ENCODE measurements at regions not wholly inside any gene's neighbourhood (a gene's known extent, or its start where the extent isn't known, plus 50 kb on each side); places are given as distances from the start of the nearest gene placed in this dataset.

GRCh38 chr6:91633374-91634111 is 1046.7 kb upstream of the MAP3K7 start:
- no peak for DNase-seq (ENCODE audit: low read depth in 2 of 3, low spot score in 2 of 3)

- no peak for DNase-seq (ENCODE audit: low read depth in 2 of 3, low spot score in 2 of 3)
These were observed 1045.4 kb upstream of the MAP3K7 start for GRCh38 chr6:91632308-91632707.

GRCh38 chr6:91631227-91631626 is 1044.4 kb upstream of the MAP3K7 start:
- no peak for DNase-seq (ENCODE audit: low read depth in 2 of 3, low spot score in 2 of 3)

- no peak for DNase-seq (ENCODE audit: low read depth in 2 of 3, low spot score in 2 of 3)
These were observed 1040.0 kb upstream of the MAP3K7 start for GRCh38 chr6:91626911-91627310.

- no peak for DNase-seq (ENCODE audit: low read depth in 2 of 3, low spot score in 2 of 3)
These were observed 1026.6 kb upstream of the MAP3K7 start for GRCh38 chr6:91613481-91613880.

- no peak for DNase-seq (ENCODE audit: low read depth in 2 of 3, low spot score in 2 of 3)
These were observed 1024.3 kb upstream of the MAP3K7 start for GRCh38 chr6:91611190-91611589.

- DNase-seq (ENCODE audit: low read depth in 2 of 3, low spot score in 2 of 3) = no peak
These were observed 1021.6 kb upstream of the MAP3K7 start for GRCh38 chr6:91608428-91608827.

GRCh38 chr6:91606148-91606901 is 1019.5 kb upstream of the MAP3K7 start:
- no peak for DNase-seq (ENCODE audit: low read depth in 2 of 3, low spot score in 2 of 3)

GRCh38 chr6:91600561-91600960 is 1013.7 kb upstream of the MAP3K7 start:
- DNase-seq (ENCODE audit: low read depth in 2 of 3, low spot score in 2 of 3) = no peak

- no peak for DNase-seq (ENCODE audit: low read depth in 2 of 3, low spot score in 2 of 3)
These were observed 1003.3 kb upstream of the MAP3K7 start for GRCh38 chr6:91590191-91590590.

- no peak for DNase-seq (ENCODE audit: low read depth in 2 of 3, low spot score in 2 of 3)
These were observed 993.8 kb upstream of the MAP3K7 start for GRCh38 chr6:91580635-91581034.

- no peak for DNase-seq (ENCODE audit: low read depth in 2 of 3, low spot score in 2 of 3)
These were observed 988.2 kb upstream of the MAP3K7 start for GRCh38 chr6:91575032-91575431.

GRCh38 chr6:91573826-91574416 is 987.0 kb upstream of the MAP3K7 start:
- no peak for DNase-seq (ENCODE audit: low read depth in 2 of 3, low spot score in 2 of 3)

- no peak for DNase-seq (ENCODE audit: low read depth in 2 of 3, low spot score in 2 of 3)
These were observed 986.0 kb upstream of the MAP3K7 start for GRCh38 chr6:91572878-91573277.

GRCh38 chr6:91569071-91569470 is 982.2 kb upstream of the MAP3K7 start:
- no peak for DNase-seq (ENCODE audit: low read depth in 2 of 3, low spot score in 2 of 3)

- no peak for DNase-seq (ENCODE audit: low read depth in 2 of 3, low spot score in 2 of 3)
These were observed 979.6 kb upstream of the MAP3K7 start for GRCh38 chr6:91566467-91566866.

GRCh38 chr6:91565207-91565606 is 978.3 kb upstream of the MAP3K7 start:
- DNase-seq (ENCODE audit: low read depth in 2 of 3, low spot score in 2 of 3) = no peak

GRCh38 chr6:91562955-91563354 is 976.1 kb upstream of the MAP3K7 start:
- DNase-seq (ENCODE audit: low read depth in 2 of 3, low spot score in 2 of 3) = no peak

GRCh38 chr6:91560409-91560808 is 973.5 kb upstream of the MAP3K7 start:
- DNase-seq (ENCODE audit: low read depth in 2 of 3, low spot score in 2 of 3) = no peak

GRCh38 chr6:91540902-91541301 is 954.0 kb upstream of the MAP3K7 start:
- no peak for DNase-seq (ENCODE audit: low read depth in 2 of 3, low spot score in 2 of 3)

- DNase-seq (ENCODE audit: low read depth in 2 of 3, low spot score in 2 of 3) = no peak
These were observed 952.6 kb upstream of the MAP3K7 start for GRCh38 chr6:91539456-91539855.

- DNase-seq (ENCODE audit: low read depth in 2 of 3, low spot score in 2 of 3) = no peak
These were observed 951.8 kb upstream of the MAP3K7 start for GRCh38 chr6:91538622-91539021.
